ENCODE measurements at regions not wholly inside any gene's neighbourhood (a gene's known extent, or its start where the extent isn't known, plus 50 kb on each side); places are given as distances from the start of the nearest gene placed in this dataset.

DNA sequence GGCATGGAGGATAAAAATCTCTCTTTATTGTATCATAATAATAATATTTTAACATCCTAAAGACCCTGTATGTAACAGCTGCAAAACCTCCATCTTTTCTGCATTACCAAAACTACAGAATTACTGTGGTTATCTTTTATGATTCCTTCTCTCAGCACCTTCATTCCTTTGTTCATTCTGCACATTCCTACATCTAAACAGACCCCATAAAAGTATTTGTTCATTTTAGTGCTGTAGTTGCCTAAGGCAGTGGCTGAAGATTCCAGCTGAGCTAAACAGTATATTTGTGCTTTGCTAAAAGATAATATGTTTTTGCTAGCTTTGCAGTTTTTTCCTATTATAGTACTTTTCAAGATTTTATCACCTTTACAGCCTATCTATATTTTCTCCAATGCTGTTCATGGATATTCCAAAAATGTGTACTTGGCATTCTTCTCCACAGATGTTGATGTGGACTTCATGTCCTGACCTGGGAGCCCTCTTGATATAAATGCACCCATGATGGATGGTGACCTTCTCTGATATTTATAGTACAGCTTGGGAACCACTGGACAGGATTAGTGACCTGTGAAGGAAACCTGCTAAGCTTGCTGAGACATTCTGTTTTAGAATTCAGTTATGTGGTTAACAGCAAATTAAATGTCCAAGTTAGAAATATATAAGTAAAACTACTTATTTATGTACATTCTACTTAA lies 2832.9 kb upstream of the PCDH20 start:
- no peak overlapping the region for H3K4me3 ChIP-seq (ENCODE audit: low read depth, low read length)
- H3K36me3 ChIP-seq (ENCODE audit: control insufficient read depth, insufficient read depth, low read length), result no peaks in the 10 kb centered on the region
- no peak for DNase-seq (ENCODE audit: low read depth)
- TF ChIP-seq, protein P1, sequence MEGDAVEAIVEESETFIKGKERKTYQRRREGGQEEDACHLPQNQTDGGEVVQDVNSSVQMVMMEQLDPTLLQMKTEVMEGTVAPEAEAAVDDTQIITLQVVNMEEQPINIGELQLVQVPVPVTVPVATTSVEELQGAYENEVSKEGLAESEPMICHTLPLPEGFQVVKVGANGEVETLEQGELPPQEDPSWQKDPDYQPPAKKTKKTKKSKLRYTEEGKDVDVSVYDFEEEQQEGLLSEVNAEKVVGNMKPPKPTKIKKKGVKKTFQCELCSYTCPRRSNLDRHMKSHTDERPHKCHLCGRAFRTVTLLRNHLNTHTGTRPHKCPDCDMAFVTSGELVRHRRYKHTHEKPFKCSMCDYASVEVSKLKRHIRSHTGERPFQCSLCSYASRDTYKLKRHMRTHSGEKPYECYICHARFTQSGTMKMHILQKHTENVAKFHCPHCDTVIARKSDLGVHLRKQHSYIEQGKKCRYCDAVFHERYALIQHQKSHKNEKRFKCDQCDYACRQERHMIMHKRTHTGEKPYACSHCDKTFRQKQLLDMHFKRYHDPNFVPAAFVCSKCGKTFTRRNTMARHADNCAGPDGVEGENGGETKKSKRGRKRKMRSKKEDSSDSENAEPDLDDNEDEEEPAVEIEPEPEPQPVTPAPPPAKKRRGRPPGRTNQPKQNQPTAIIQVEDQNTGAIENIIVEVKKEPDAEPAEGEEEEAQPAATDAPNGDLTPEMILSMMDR (IDR thresholded peaks at IDR 0.05; ENCODE audit: insufficient read depth, low read length, severe bottlenecking), result no peak
- no peak for FAIRE-seq
- no peaks in the 10 kb centered on the region for H3K27me3 ChIP-seq (ENCODE audit: control insufficient read depth, insufficient read depth, low read length)

DNA sequence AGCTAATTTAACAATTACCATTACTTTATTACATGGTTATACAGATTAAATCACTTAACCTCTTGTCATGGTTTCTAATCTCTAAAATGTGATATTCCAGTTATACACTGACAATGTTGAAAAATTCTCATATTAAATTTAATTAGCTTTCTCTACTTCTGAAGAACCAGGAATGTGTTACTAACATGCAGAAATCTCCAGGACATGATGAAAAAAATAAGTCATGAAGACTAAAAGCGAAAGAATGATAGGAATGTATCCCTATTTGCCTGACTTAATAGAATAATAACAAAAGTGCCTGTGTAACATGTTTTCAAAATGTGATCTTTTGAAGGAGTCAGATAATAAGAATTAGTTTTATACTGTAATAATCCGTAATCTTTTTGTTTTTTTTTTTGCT lies 2823.7 kb upstream of the PCDH20 start:
- TF ChIP-seq, protein P1 (IDR thresholded peaks at IDR 0.05; ENCODE audit: insufficient read depth, low read length, severe bottlenecking), result no peak
- DNase-seq (ENCODE audit: low read depth) (peak; percentile 2), FAIRE-seq (no peak)
- no peaks in the 10 kb centered on the region for H3K36me3 ChIP-seq (ENCODE audit: control insufficient read depth, insufficient read depth, low read length)
- no peaks in the 10 kb centered on the region for H3K27me3 ChIP-seq (ENCODE audit: control insufficient read depth, insufficient read depth, low read length)
- H3K4me3 ChIP-seq (ENCODE audit: low read depth, low read length), result no peak overlapping the region

DNA sequence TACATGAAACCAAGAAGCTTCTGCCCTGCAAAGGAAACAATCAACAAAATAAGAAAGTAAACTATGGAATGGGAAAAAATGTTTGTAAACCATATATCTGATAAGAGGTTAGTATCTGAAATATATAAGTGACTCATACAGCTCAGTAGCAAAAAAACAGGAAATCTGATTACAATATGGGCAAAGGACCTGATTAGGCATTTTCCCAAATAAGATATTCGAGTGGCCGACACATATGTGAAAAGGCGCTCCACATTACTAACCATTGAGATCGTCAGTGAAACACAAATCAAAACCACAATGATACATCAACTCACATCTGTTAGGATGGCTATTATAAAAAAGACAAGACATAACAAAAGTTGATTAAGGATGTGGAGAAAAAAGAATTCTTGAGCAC lies 2818.6 kb upstream of the PCDH20 start:
- FAIRE-seq (no peak), DNase-seq (ENCODE audit: low read depth) (peak; percentile 0)
- TF ChIP-seq, protein P1 (IDR thresholded peaks at IDR 0.05; ENCODE audit: insufficient read depth, low read length, severe bottlenecking), result no peak
- Histone ChIP-seq H3K27me3 (ENCODE audit: control insufficient read depth, insufficient read depth, low read length) (no peaks in the 10 kb centered on the region), H3K4me3 (ENCODE audit: low read depth, low read length) (no peak overlapping the region), H3K36me3 (ENCODE audit: control insufficient read depth, insufficient read depth, low read length) (no peaks in the 10 kb centered on the region)

DNA sequence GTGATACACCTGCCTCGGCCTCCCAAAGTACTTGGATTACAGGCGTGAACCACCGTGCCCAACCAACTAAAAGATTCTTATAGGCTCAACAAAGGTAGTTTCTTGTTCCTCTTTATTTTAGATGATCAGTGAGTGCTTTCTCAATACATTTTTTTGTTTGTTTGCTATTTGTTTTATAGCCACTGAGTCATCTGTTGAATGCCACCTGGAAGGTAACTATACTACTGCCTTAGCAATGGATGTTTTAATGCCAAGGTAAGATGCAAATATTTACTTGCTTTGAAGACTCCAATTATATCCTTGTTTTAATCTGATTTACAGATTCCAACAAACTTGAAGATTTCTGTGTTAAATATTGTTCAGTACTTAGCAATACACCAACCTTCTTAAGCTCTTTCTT lies 2807.4 kb upstream of the PCDH20 start:
- no peak for FAIRE-seq
- Histone ChIP-seq H3K36me3 (ENCODE audit: control insufficient read depth, insufficient read depth, low read length) (no peaks in the 10 kb centered on the region), H3K4me3 (ENCODE audit: low read depth, low read length) (no peak overlapping the region), H3K27me3 (ENCODE audit: control insufficient read depth, insufficient read depth, low read length) (no peaks in the 10 kb centered on the region)
- no peak for DNase-seq (ENCODE audit: low read depth)
- TF ChIP-seq, protein P1 (IDR thresholded peaks at IDR 0.05; ENCODE audit: insufficient read depth, low read length, severe bottlenecking), result no peak

DNA sequence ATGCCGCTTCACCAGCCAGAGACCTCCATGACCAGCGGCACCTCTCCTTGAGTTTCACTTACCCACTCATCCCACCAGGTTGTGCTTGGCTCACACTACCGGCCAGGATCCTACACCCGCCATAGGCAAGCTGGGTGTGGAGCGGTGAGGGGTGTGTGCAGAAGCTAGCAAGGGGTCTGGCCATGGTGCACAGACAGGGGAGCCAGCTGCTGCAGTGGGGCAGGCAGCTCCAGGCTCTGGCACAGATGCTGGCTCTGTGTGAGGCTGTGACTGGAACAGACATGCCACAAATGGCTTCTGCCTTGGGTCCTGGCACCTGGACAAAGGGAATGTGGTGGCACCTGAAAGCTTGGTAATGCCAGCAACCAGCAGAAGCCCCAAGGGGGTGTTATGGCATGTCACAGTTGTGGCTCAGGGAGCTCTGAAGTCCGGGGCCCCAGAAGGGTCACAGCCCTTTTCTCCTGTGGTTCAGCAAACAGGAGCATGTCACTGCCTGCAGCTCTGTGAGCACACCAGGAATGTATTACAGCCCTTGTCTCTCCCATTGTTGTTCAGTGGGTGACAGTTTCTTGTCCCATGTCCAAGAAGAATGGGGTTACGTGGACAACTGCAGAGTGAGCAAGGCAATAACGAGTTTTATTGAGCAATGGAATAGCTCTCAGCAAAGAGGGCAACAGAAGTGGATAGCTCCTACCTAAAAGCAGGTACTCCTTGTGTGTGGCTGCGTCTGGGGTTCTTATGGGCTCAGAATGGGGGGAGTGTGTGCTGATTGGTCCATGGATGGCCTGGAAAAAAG lies 2791.0 kb upstream of the PCDH20 start:
- no peaks in the 10 kb centered on the region for H3K36me3 ChIP-seq (ENCODE audit: control insufficient read depth, insufficient read depth, low read length)
- FAIRE-seq, result no peak
- TF ChIP-seq, protein P1 (IDR thresholded peaks at IDR 0.05; ENCODE audit: insufficient read depth, low read length, severe bottlenecking), result no peak
- no peak overlapping the region for H3K4me3 ChIP-seq (ENCODE audit: low read depth, low read length)
- H3K27me3 ChIP-seq (ENCODE audit: control insufficient read depth, insufficient read depth, low read length), result no peaks in the 10 kb centered on the region
- no peak for DNase-seq (ENCODE audit: low read depth)
